Thoracic aorta (tissue), 2 donors: ENCODE measurements at regions not wholly inside any gene's neighbourhood (a gene's known extent, or its start where the extent isn't known, plus 50 kb on each side); places are given as distances from the start of the nearest gene placed in this dataset.

Source experiments
- ATAC-seq: fragments of 150-250 bp; one replicate; pipeline ENCODE4 v1.8.0; 2017; ENCODE audit warnings: low read depth; ENCODE audit not compliant: insufficient number of reproducible peaks, low FRiP score
- DNase-seq: peaks from one replicate; pipeline ENCODE4 v3.0.0-alpha.2; 2020; ENCODE audit warnings: low spot score
- H3K27ac ChIP-seq, 2 donors: fragments of 200-600 bp; sonication (generic); 1 replicate in 1 of 2; 2 replicates in 1 of 2; pipeline ENCODE4 v1.5.1; 2016; ENCODE audit warnings: mild to moderate bottlenecking in 2 of 2, moderate library complexity in 2 of 2
- H3K27me3 ChIP-seq: fragments of 200-600 bp; sonication (generic); replicated peaks from 2 replicates; pipeline ENCODE4 v1.6.0; 2016; ENCODE audit warnings: mild to moderate bottlenecking; ENCODE audit not compliant: insufficient read depth
- H3K36me3 ChIP-seq: fragments of 200-600 bp; sonication (generic); one replicate; pipeline ENCODE4 v1.5.1; 2016
- H3K4me1 ChIP-seq, 2 donors: fragments of 200-600 bp; sonication (generic); 1 replicate in 1 of 2; 2 replicates in 1 of 2; pipeline versions ENCODE4 v1.5.1 to v1.6.0; 2016; ENCODE audit warnings: low read depth in 2 of 2, mild to moderate bottlenecking in 1 of 2; ENCODE audit not compliant: control insufficient read depth in 1 of 2
- H3K4me3 ChIP-seq: fragments of 200-600 bp; sonication (generic); 2 replicates; pipeline ENCODE4 v1.5.1; 2016; ENCODE audit warnings: mild to moderate bottlenecking
- H3K9me3 ChIP-seq: fragments of 200-600 bp; sonication (generic); 2 replicates; pipeline ENCODE4 v1.5.1; 2016
- CTCF ChIP-seq: fragments of 200-600 bp; sonication (generic); IDR thresholded peaks from one replicate; pipeline ENCODE4 v1.5.1; 2019; ENCODE audit warnings: antibody characterized with exemption

GRCh38 chr5:163569284-163569683, 63.9 kb downstream of the MAT2B start:
- no peak overlapping the region for H3K4me3 ChIP-seq
- TF ChIP-seq CTCF: no peak
- ATAC-seq (no peak), DNase-seq (no peak)
- H3K9me3 ChIP-seq: no peaks in the 10 kb centered on the region
- H3K4me1 ChIP-seq: peaks cover 7 to 13% of the 10 kb centered on the region in 2 donors
- H3K27ac ChIP-seq: no peak overlapping the region
- no peaks in the 10 kb centered on the region for H3K27me3 ChIP-seq
- no peaks in the 10 kb centered on the region for H3K36me3 ChIP-seq

DNA sequence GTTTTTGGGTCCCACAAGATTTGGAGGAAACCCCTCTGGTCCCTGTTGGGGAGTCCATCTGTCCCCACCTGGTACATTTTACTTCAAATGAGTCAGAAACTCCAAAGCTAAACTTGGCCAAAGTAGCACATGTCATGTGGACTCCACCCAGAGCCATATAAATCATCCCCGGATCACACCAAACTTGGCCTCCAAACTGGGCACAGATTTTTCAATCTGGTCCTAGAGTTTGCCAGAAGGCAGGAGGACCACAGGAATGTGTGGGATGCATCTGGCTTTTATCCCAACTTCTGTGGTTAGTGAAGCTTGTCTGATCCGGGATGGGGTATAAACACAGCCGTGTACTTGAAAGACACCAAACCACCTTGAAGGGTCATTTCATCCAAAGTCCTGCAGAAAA, 66.3 kb downstream of the MAT2B start:
- Histone ChIP-seq H3K9me3 (no peaks in the 10 kb centered on the region), H3K27ac (no peak overlapping the region), H3K4me1 (no peaks in the 10 kb centered on the region), H3K4me3 (no peak overlapping the region), H3K36me3 (no peaks in the 10 kb centered on the region), H3K27me3 (no peaks in the 10 kb centered on the region)
- DNase-seq (no peak), ATAC-seq (no peak)
- TF ChIP-seq CTCF: no peak

DNA sequence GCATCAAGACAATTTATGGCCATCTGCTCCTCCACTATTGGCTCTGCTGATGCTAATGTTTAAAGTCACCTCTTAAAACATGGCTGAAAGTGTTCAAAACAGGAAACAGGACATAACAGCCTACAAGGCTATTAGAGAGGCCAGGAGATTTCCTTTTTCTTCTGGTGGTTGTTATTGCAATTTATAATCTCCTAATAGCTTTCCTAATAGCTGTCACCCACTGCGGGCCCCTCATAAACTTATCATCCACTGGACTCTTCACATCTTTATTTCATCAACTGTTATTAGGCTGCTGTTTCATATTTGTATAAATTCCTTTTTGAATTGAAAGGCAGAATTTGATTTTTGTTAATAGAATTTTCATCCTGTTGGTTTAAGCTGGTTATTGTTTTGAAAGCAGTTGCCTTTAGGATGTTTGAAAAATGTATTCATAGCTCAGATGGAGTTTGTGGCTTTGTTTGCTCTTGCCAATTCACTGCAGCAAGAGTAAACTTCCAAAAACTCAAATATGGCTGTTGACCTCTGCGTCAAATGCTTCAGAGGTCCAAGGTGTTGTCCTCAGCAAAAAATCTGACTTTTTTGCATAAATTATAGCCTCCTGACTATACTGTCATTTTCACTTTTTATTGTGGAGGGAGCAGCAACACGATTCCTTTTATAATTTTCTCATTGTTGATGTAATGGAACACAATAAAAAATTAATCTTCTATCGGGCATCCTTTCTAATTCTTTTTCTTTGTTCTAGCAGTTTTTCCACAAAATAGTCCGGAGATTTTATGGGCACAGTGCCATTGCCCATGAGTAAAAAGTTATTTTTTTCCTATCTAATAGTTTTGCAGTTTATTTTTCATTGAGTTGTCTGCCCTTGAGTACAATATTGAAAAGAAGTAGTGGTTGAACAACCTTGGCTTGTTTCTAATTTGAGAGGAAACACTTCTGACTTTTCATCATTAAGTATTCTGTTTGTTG, 69.3 kb downstream of the MAT2B start:
- no peaks in the 10 kb centered on the region for H3K27me3 ChIP-seq
- no peaks in the 10 kb centered on the region for H3K36me3 ChIP-seq
- no peak overlapping the region for H3K27ac ChIP-seq
- H3K4me3 ChIP-seq: no peak overlapping the region
- no peaks in the 10 kb centered on the region for H3K9me3 ChIP-seq
- TF ChIP-seq CTCF: no peak
- ATAC-seq (no peak), DNase-seq (no peak)
- no peaks in the 10 kb centered on the region for H3K4me1 ChIP-seq

- TF ChIP-seq CTCF: no peak
- H3K27me3 ChIP-seq: no peaks in the 10 kb centered on the region
These were observed 73.2 kb downstream of the MAT2B start for GRCh38 chr5:163578652-163579051.

GRCh38 chr5:163579729-163580128, 74.3 kb downstream of the MAT2B start:
- H3K9me3 ChIP-seq: no peaks in the 10 kb centered on the region
- ATAC-seq (no peak), DNase-seq (no peak)
- no peak overlapping the region for H3K27ac ChIP-seq
- no peaks in the 10 kb centered on the region for H3K27me3 ChIP-seq
- no peaks in the 10 kb centered on the region for H3K4me1 ChIP-seq
- no peak overlapping the region for H3K4me3 ChIP-seq
- H3K36me3 ChIP-seq: no peaks in the 10 kb centered on the region
- TF ChIP-seq CTCF: no peak

More at GRCh38 chr5:163578652-163579051, 73.2 kb downstream of the MAT2B start:
- H3K36me3 ChIP-seq: no peaks in the 10 kb centered on the region
- H3K9me3 ChIP-seq: no peaks in the 10 kb centered on the region
- H3K4me3 ChIP-seq: no peak overlapping the region
- ATAC-seq (no peak), DNase-seq (no peak)
- H3K4me1 ChIP-seq: no peaks in the 10 kb centered on the region
- H3K27ac ChIP-seq: no peak overlapping the region
